ENCODE measurements at regions not wholly inside any gene's neighbourhood (a gene's known extent, or its start where the extent isn't known, plus 50 kb on each side); places are given as distances from the start of the nearest gene placed in this dataset.

DNA sequence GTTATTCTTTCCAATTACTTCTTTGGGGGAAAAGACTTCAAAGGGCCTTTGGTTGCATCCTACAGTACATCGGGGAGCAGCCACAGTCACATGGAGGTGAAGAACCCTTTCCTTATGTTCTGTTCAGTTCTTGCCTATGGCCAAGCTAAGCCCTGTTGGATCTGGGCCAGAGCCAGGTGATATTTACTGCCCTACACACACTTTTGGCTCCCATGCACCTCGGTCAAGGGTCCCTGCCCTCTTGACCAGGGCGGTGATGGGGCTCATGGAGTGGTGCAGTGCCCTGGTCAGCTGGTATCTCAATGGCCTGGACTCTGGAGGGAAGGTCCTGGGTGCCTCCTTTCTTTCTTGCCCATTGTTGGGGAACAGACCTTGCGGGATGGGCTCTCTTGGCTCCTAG is 98.7 kb downstream of the VAPA start:
- TF ChIP-seq CEBPB (IDR thresholded peaks at IDR 0.05) (no peak), EP300 (IDR thresholded peaks at IDR 0.05; ENCODE audit: borderline replicate concordance) (no peak), TAF1 (IDR thresholded peaks at IDR 0.05; ENCODE audit: low read depth) (no peak), RAD21 (IDR thresholded peaks at IDR 0.05; ENCODE audit: low read depth) (no peak), TEAD4 (IDR thresholded peaks at IDR 0.05) (no peak), TCF12 (IDR thresholded peaks at IDR 0.05; ENCODE audit: low read depth) (no peak)
- TF ChIP-seq, protein P1, sequence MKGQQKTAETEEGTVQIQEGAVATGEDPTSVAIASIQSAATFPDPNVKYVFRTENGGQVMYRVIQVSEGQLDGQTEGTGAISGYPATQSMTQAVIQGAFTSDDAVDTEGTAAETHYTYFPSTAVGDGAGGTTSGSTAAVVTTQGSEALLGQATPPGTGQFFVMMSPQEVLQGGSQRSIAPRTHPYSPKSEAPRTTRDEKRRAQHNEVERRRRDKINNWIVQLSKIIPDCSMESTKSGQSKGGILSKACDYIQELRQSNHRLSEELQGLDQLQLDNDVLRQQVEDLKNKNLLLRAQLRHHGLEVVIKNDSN (IDR thresholded peaks at IDR 0.05), result no peak
- TF ChIP-seq, protein P2, sequence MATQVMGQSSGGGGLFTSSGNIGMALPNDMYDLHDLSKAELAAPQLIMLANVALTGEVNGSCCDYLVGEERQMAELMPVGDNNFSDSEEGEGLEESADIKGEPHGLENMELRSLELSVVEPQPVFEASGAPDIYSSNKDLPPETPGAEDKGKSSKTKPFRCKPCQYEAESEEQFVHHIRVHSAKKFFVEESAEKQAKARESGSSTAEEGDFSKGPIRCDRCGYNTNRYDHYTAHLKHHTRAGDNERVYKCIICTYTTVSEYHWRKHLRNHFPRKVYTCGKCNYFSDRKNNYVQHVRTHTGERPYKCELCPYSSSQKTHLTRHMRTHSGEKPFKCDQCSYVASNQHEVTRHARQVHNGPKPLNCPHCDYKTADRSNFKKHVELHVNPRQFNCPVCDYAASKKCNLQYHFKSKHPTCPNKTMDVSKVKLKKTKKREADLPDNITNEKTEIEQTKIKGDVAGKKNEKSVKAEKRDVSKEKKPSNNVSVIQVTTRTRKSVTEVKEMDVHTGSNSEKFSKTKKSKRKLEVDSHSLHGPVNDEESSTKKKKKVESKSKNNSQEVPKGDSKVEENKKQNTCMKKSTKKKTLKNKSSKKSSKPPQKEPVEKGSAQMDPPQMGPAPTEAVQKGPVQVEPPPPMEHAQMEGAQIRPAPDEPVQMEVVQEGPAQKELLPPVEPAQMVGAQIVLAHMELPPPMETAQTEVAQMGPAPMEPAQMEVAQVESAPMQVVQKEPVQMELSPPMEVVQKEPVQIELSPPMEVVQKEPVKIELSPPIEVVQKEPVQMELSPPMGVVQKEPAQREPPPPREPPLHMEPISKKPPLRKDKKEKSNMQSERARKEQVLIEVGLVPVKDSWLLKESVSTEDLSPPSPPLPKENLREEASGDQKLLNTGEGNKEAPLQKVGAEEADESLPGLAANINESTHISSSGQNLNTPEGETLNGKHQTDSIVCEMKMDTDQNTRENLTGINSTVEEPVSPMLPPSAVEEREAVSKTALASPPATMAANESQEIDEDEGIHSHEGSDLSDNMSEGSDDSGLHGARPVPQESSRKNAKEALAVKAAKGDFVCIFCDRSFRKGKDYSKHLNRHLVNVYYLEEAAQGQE (IDR thresholded peaks at IDR 0.05; ENCODE audit: low read depth), result no peak

DNA sequence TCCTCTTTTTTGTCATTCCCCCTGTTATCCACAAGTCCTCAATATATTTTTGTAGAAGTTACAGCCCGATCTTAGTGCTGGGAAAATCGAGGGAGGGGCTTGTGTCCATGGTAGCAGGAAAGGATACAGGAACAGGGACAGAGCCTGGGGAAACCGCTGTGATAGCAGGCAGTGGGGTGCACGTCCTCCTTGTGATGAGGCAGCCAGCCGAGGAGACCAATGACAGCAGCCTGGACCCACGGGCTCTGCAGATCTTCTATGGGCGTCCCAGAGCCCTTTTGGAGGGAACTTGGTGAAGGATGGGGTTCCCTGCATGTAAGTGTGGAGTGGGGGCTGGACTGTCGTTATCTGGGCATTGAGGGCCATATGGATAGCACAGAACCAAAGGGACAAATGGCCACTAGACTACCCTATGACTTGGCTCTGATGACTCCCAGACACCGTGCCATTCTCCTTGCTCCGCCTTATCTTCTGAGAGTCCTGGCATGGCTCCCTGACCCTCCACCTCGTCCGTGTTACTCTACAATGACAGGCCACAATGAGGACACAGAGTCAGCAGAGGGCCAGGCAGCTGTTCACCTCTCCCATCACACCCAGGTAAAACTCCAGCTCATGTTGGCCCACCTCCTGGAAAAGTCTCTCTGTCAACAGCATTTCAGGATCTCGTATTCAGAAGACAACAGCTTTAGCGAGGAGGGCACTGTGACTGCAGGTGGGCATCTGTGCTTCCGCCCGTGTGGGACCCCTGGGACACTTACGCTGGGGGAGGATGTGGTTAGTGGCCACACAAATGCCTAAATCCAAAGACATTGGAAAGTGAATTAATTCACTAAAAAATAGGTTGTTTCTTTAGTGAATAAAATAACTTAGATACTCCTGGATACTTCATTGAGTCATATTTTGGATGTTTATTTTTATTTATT is 100.1 kb downstream of the VAPA start:
- no peak for TF ChIP-seq FOXM1 (IDR thresholded peaks at IDR 0.05; ENCODE audit: borderline replicate concordance, low read depth)
- TF ChIP-seq EGR1 (IDR thresholded peaks at IDR 0.05), result no peak
- TF ChIP-seq, protein P1 (IDR thresholded peaks at IDR 0.05), result no peak
- TF ChIP-seq TAF1 (IDR thresholded peaks at IDR 0.05; ENCODE audit: low read depth), result no peak

DNA sequence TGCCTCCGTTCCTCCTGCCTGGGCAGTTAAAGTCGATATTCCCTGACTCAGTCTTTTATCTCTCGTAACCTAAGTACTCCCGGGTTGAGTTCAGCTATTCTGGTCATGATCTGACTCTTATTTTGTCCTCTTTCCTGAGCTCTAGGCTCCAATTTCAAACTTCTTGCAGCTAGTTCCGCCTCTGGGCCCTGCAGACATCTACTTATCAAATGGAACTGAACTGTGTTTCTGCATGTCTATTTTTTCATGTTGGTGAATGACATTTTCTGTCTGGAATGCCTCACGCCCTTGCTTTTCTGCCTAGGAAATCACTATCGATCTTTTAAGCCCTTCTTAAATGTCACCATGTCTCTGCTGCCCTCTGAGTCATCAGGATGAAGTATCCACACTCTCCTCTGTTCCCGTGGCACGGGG is 101.5 kb downstream of the VAPA start:
- TF ChIP-seq, protein P2 (IDR thresholded peaks at IDR 0.05; ENCODE audit: low read depth), result no peak
- TF ChIP-seq TEAD4 (IDR thresholded peaks at IDR 0.05) (no peak), CREB1 (IDR thresholded peaks at IDR 0.05; ENCODE audit: low read depth) (no peak), EGR1 (IDR thresholded peaks at IDR 0.05) (no peak), YY1 (IDR thresholded peaks at IDR 0.05; ENCODE audit: low read depth) (no peak), CEBPB (IDR thresholded peaks at IDR 0.05) (no peak), FOXM1 (IDR thresholded peaks at IDR 0.05; ENCODE audit: borderline replicate concordance, low read depth) (no peak), RAD21 (IDR thresholded peaks at IDR 0.05; ENCODE audit: low read depth) (no peak), EP300 (IDR thresholded peaks at IDR 0.05; ENCODE audit: borderline replicate concordance) (no peak), ZBTB7A (IDR thresholded peaks at IDR 0.05; ENCODE audit: low read depth) (no peak), TAF1 (IDR thresholded peaks at IDR 0.05; ENCODE audit: low read depth) (no peak), NFIC (IDR thresholded peaks at IDR 0.05) (no peak), TCF12 (IDR thresholded peaks at IDR 0.05; ENCODE audit: low read depth) (no peak)
- TF ChIP-seq, protein P3, sequence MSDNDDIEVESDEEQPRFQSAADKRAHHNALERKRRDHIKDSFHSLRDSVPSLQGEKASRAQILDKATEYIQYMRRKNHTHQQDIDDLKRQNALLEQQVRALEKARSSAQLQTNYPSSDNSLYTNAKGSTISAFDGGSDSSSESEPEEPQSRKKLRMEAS (IDR thresholded peaks at IDR 0.05), result no peak
- TF ChIP-seq, protein P1 (IDR thresholded peaks at IDR 0.05), result no peak

DNA sequence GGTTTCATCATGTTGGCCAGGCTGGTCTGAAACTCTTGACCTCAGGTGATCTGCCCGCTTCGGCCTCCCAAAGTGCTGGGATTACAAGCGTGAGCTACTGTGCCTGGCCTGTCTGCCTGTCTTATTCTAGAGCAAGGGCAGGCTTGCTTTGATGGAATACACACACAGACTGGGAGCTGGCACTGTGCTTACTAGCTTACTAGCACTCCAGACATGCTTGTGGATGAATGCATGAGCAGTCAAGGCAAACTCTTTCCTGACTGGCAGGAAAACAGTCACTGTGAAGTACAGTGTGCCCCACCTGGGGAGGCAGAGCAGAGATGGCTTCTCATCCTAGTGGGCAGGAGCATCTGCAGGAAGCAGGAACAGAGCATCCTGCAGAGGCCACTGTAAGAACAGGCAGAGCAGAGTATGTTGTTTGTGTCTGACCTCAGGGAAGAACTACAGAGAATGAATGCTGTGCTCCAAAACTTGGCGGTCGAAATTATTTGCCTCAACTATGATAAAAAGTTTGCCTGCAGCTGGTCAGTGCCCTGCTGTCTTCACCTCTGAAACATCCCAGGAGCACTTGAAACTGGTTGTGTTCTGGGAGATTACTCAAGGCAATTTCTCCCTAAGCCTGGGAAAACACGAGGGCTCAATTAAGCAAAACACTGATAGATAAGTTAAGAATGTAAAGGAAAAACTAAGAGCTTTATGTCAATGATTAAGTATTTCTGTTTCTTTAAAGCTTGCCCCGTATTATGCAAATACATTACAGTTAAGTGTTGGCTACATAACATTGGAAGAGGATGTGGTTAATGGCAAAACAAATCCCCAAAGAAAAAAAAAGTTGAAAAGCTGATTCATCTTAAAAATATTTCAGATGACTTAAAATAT is 102.4 kb downstream of the VAPA start:
- TF ChIP-seq TCF12 (IDR thresholded peaks at IDR 0.05; ENCODE audit: low read depth) (no peak), RAD21 (IDR thresholded peaks at IDR 0.05; ENCODE audit: low read depth) (peak; percentile 37; the same call in 1 of the 2 replicates)

DNA sequence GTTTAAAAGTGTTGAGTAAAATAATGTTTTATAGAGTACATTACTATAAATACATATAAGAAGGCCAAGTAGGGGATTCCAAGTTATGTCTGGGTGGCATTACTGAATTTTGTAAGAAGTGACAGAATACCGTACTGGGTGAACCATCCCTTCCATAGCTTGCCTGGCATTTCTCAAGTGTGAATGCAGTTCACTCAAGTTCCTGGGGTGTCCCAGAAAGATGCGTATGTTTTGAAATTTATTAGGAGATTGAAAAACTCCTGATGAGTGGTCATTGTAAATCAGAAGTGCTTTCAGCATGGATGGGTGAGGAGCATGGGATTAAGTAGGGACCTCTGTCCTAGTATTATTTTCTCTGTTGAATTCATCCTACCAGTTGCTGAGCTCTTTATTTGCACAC is 103.2 kb downstream of the VAPA start:
- no peak for TF ChIP-seq EP300 (IDR thresholded peaks at IDR 0.05; ENCODE audit: borderline replicate concordance)

DNA sequence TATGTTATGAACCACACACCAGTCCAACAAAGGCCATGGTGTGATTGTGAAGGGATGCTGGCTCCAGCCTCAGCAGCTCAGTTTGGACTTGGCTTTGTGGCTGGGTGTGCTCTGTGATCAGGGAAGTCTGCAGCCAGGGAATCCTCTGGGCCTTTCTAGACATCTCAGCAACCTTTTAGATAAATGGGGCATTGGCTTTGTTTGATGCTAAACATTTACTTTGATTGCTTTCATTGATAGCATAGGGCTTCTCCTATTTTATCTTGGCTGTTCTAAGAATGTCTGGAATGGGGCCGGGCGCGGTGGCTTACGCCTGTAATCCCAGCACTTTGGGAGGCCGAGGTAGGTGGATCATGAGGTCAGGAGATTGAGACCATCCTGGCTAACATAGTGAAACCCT is 104.5 kb downstream of the VAPA start:
- TF ChIP-seq, protein P2 (IDR thresholded peaks at IDR 0.05; ENCODE audit: low read depth), result no peak
- no peak for TF ChIP-seq TEAD4 (IDR thresholded peaks at IDR 0.05)
- no peak for TF ChIP-seq CREB1 (IDR thresholded peaks at IDR 0.05; ENCODE audit: low read depth)
- TF ChIP-seq TAF1 (IDR thresholded peaks at IDR 0.05; ENCODE audit: low read depth), result no peak
- no peak for TF ChIP-seq EP300 (IDR thresholded peaks at IDR 0.05; ENCODE audit: borderline replicate concordance)
- TF ChIP-seq ZBTB7A (IDR thresholded peaks at IDR 0.05; ENCODE audit: low read depth), result no peak
- TF ChIP-seq TCF12 (IDR thresholded peaks at IDR 0.05; ENCODE audit: low read depth), result no peak
- no peak for TF ChIP-seq CEBPB (IDR thresholded peaks at IDR 0.05)
- TF ChIP-seq, protein P3 (IDR thresholded peaks at IDR 0.05), result no peak
- TF ChIP-seq FOXM1 (IDR thresholded peaks at IDR 0.05; ENCODE audit: borderline replicate concordance, low read depth), result no peak
- TF ChIP-seq YY1 (IDR thresholded peaks at IDR 0.05; ENCODE audit: low read depth), result no peak
- TF ChIP-seq EGR1 (IDR thresholded peaks at IDR 0.05), result no peak
- TF ChIP-seq RAD21 (IDR thresholded peaks at IDR 0.05; ENCODE audit: low read depth), result no peak
- no peak for TF ChIP-seq NFIC (IDR thresholded peaks at IDR 0.05)
- TF ChIP-seq, protein P1 (IDR thresholded peaks at IDR 0.05), result no peak

All from Ishikawa (cell line).